Cardiac muscle cell (in vitro differentiated cells and primary cell): ENCODE measurements at regions not wholly inside any gene's neighbourhood (a gene's known extent, or its start where the extent isn't known, plus 50 kb on each side); places are given as distances from the start of the nearest gene placed in this dataset.

ENCODE experiments used
- DNase-seq, 2 donors: peaks; one replicate each; pipeline versions ENCODE4 v3.0.0 to v3.0.0-alpha.2; 2010 to 2017; ENCODE audit warnings: low read depth in 1 of 2, low spot score in 1 of 2
- H3K27ac ChIP-seq: fragments of 200-600 bp; sonication (generic); 2 replicates; pipeline ENCODE4 v1.5.1; 2016
- H3K27me3 ChIP-seq: fragments of 200-600 bp; sonication (generic); 2 replicates; pipeline ENCODE4 v1.6.0; 2016; ENCODE audit warnings: control low read depth
- H3K36me3 ChIP-seq: fragments of 200-600 bp; sonication (generic); 2 replicates; pipeline ENCODE4 v1.5.1; 2016; ENCODE audit warnings: control low read depth
- H3K4me1 ChIP-seq: fragments of 200-600 bp; sonication (generic); 2 replicates; pipeline ENCODE4 v1.8.1; 2017; ENCODE audit warnings: low read depth, mild to moderate bottlenecking, mixed run types
- H3K4me3 ChIP-seq: fragments of 200-600 bp; sonication (generic); 2 replicates; pipeline ENCODE4 v1.5.1; 2016; ENCODE audit warnings: mild to moderate bottlenecking
- H3K9me3 ChIP-seq: fragments of 200-600 bp; sonication (generic); 2 replicates; pipeline ENCODE4 v1.5.1; 2017; ENCODE audit warnings: low read depth, mild to moderate bottlenecking, control low read depth
- CTCF ChIP-seq: IDR thresholded peaks from 2 replicates; pipeline ENCODE4 v1.5.1; 2012; ENCODE audit warnings: low read depth, mild to moderate bottlenecking, low read length

DNA sequence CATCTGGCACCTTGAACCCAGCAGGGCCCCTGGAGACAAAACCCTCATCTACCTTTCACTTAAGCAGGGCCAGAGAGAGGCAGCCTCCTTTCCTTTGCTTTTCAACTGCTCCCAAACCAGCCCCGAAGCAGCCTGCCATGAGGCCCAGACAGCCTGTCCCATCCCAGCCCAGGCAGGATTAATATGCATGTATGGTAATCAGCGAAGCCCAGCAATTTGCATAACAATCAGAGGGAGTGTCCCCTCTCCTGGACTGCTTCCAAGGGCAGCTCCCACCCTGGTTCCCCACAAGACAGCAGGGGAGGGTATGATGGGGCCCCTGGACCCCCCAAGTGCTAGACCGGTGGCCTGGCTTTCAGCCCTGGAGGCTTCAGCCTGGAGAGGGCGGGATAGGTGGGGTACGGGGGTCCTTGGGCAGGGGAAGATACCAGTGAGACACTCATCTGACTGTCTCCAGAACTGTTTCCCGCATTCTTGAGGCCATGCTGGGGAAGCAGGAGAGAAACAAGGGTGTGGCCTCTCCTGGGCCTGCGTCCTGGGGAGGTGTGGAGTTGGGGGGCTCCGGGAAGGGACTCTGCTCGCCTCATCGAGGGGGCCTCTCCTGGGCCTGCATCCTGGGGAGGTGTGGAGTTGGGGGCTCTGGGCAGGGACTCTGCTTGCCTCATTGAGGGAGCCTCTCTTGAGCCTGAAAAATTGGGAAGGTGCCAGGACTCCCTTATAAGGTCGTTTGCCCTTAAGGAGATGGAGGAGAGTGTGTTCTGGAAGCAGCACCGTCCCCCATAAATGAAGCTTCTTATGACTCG, 93.2 kb upstream of the PRR5 start:
- peak in 1 of 2 donors; percentile 39 for DNase-seq
- TF ChIP-seq CTCF, result no peak
- no peak overlapping the region for H3K27ac ChIP-seq
- no peaks in the 10 kb centered on the region for H3K27me3 ChIP-seq
- no peaks in the 10 kb centered on the region for H3K4me1 ChIP-seq
- no peak overlapping the region for H3K4me3 ChIP-seq
- H3K36me3 ChIP-seq, result no peaks in the 10 kb centered on the region
- no peaks in the 10 kb centered on the region for H3K9me3 ChIP-seq

DNA sequence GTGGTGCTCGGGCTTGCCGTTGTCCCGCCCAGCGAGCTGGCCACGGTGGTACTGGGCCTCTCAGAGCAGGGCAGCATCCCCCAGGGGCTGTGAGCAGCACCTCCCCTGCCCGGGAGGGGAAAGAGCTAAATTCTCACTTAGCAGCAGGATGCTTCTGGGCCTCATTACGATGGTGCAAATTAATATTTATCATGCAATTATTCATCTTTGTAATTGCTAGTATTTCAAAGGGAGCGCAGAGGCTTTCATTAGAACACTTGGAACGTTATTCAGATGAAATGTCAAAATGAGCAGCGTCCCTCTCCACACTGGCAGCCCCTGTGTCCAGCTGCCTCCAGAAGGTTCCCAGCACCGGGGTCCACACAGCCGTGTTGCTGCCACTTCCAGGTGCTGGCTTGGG, 95.9 kb upstream of the PRR5 start:
- Histone ChIP-seq H3K27me3 (no peaks in the 10 kb centered on the region), H3K27ac (no peak overlapping the region), H3K36me3 (no peaks in the 10 kb centered on the region), H3K4me3 (no peak overlapping the region), H3K4me1 (no peaks in the 10 kb centered on the region), H3K9me3 (no peaks in the 10 kb centered on the region)
- no peak for DNase-seq
- no peak for TF ChIP-seq CTCF

GRCh38 chr22:44605486-44605885, 96.5 kb upstream of the PRR5 start:
- Histone ChIP-seq H3K36me3 (no peaks in the 10 kb centered on the region), H3K27me3 (no peaks in the 10 kb centered on the region), H3K4me3 (no peak overlapping the region), H3K4me1 (no peaks in the 10 kb centered on the region), H3K9me3 (no peaks in the 10 kb centered on the region), H3K27ac (no peak overlapping the region)
- DNase-seq, result no peak
- TF ChIP-seq CTCF, result no peak

DNA sequence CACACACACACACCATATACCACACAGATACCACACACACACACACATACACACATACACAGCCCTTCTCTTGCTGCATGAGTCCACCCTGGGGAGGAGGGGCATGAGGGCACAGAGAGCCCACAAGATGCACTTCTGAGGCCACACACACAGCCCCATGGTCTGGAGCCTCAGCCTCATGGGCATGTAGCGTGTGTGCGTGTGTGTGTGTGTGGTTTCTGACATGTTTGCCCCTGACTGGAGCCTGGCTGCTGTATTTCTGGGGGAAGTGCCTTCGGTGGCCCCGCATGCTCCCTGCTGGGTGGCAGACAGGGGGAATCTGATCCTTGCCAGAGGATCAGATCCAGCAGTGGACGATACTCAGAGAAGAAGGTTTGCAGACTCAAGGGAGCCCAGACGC, 97.0 kb upstream of the PRR5 start:
- no peak for TF ChIP-seq CTCF
- Histone ChIP-seq H3K36me3 (no peaks in the 10 kb centered on the region), H3K4me3 (no peak overlapping the region), H3K27me3 (no peaks in the 10 kb centered on the region), H3K27ac (no peak overlapping the region), H3K9me3 (no peaks in the 10 kb centered on the region), H3K4me1 (no peaks in the 10 kb centered on the region)
- DNase-seq, result no peak

- TF ChIP-seq CTCF, result no peak
- no peaks in the 10 kb centered on the region for H3K9me3 ChIP-seq
- H3K27ac ChIP-seq, result no peak overlapping the region
- H3K36me3 ChIP-seq, result no peaks in the 10 kb centered on the region
- no peaks in the 10 kb centered on the region for H3K27me3 ChIP-seq
- no peak for DNase-seq
- no peak overlapping the region for H3K4me3 ChIP-seq
- no peaks in the 10 kb centered on the region for H3K4me1 ChIP-seq
These were observed 97.5 kb upstream of the PRR5 start for GRCh38 chr22:44604455-44604854.
